CD4-positive, alpha-beta T cell (primary cell): ENCODE measurements at regions not wholly inside any gene's neighbourhood (a gene's known extent, or its start where the extent isn't known, plus 50 kb on each side); places are given as distances from the start of the nearest gene placed in this dataset.

Experiments used
- ATAC-seq: fragments of 200-7000 bp; cut with Tn5 transposase; one replicate; pipeline ENCODE4 v1.10.0; 2022; ENCODE audit warnings: mild to moderate bottlenecking; ENCODE audit not compliant: poor library complexity
- CTCF ChIA-PET: fragments of 350-600 bp; sonication (Branson Sonifier 250); formaldehyde crosslinking; loops from one replicate; lab custom pipeline; 2021; ENCODE audit warnings: antibody characterized with exemption, inconsistent platforms; lab: Charles Lee
- POLR2A ChIA-PET: fragments of 350-600 bp; sonication (Branson Sonifier 250); formaldehyde crosslinking; loops from one replicate; lab custom pipeline; 2021; ENCODE audit warnings: antibody characterized with exemption, inconsistent platforms; lab: Charles Lee
- DNase-seq, 14 experiments: peaks; one replicate each; pipeline ENCODE4 v3.0.0-alpha.2; 2013 to 2020; ENCODE audit warnings: mixed read lengths in 2 of 14
- H3K27ac ChIP-seq, 2 donors: one replicate each; pipeline versions ENCODE4 v1.5.1 to v1.7.0; 2013; ENCODE audit warnings: low read length in 2 of 2, low read depth in 1 of 2, mild to moderate bottlenecking in 1 of 2
- H3K27me3 ChIP-seq, 2 experiments: 1 replicate in 1 of 2; 2 replicates in 1 of 2; pipeline versions ENCODE4 v1.6.1 to v1.7.0; 2013; ENCODE audit warnings: low read length in 2 of 2, control low read depth in 1 of 2, mild to moderate bottlenecking in 1 of 2, moderate library complexity in 1 of 2; ENCODE audit not compliant: insufficient read depth in 2 of 2, control insufficient read depth in 1 of 2
- H3K36me3 ChIP-seq: one replicate; pipeline ENCODE4 v1.6.1; 2013; ENCODE audit warnings: low read length, control low read depth; ENCODE audit not compliant: insufficient read depth
- H3K4me1 ChIP-seq: one replicate; pipeline ENCODE4 v1.6.1; 2013; ENCODE audit warnings: low read length, control low read depth; ENCODE audit not compliant: insufficient read depth
- H3K4me3 ChIP-seq: one replicate; pipeline ENCODE4 v1.5.1; 2013; ENCODE audit warnings: mild to moderate bottlenecking, low read length, moderate library complexity
- H3K9me3 ChIP-seq, 2 experiments: 1 replicate in 1 of 2; 2 replicates in 1 of 2; pipeline versions ENCODE4 v1.6.1 to v1.7.0; 2013; ENCODE audit warnings: low read length in 2 of 2, mild to moderate bottlenecking in 2 of 2, control low read depth in 1 of 2, moderate library complexity in 1 of 2; ENCODE audit not compliant: control insufficient read depth in 1 of 2, insufficient read depth in 1 of 2
- H3K27ac Mint-ChIP-seq: one replicate; pipeline ENCODE4 v1.8.0; 2020; ENCODE audit warnings: mixed read lengths
- H3K27me3 Mint-ChIP-seq: one replicate; pipeline ENCODE4 v1.8.0; 2021; ENCODE audit warnings: mixed read lengths
- H3K36me3 Mint-ChIP-seq: one replicate; pipeline ENCODE4 v1.8.0; 2021; ENCODE audit warnings: low read depth, mixed read lengths
- H3K4me1 Mint-ChIP-seq: one replicate; pipeline ENCODE4 v1.8.0; 2021; ENCODE audit warnings: low read depth, mixed read lengths
- H3K4me3 Mint-ChIP-seq: one replicate; pipeline ENCODE4 v1.8.0; 2020; ENCODE audit warnings: mild to moderate bottlenecking, mixed read lengths
- H3K9me3 Mint-ChIP-seq: one replicate; pipeline ENCODE4 v1.8.0; 2020; ENCODE audit warnings: mixed read lengths
- CTCF ChIP-seq: fragments of 200-600 bp; IDR thresholded peaks from one replicate; pipeline ENCODE4 v1.8.0; 2022; ENCODE audit warnings: antibody characterized with exemption, mild to moderate bottlenecking
- intact Hi-C, 2 experiments: fragments of 100-400 bp; cut with DNase I in 1 of 2; cut with micrococcal nuclease in 1 of 2; formaldehyde crosslinking; loops; one replicate each; pipeline versions ENCODE4 v1.15.1 to v1.9.0; 2023 to 2025; cut with DNase I, micrococcal nuclease

GRCh38 chr4:93888308-93888707 lies 59.8 kb downstream of the ATOH1 start:
- H3K27me3 Mint-ChIP-seq: no peaks in the 10 kb centered on the region
- ATAC-seq: no peak
- no peaks in the 10 kb centered on the region for H3K27me3 ChIP-seq
- intact Hi-C loops: no loop called here
- POLR2A ChIA-PET: no interaction called here
- TF ChIP-seq CTCF: no peak
- no peak overlapping the region for H3K27ac Mint-ChIP-seq
- no peak overlapping the region for H3K4me3 ChIP-seq
- no peaks in the 10 kb centered on the region for H3K4me1 Mint-ChIP-seq
- CTCF ChIA-PET: no interaction called here
- H3K9me3 Mint-ChIP-seq: peaks cover 1% of the 10 kb centered on the region
- H3K36me3 Mint-ChIP-seq: no peaks in the 10 kb centered on the region
- H3K4me3 Mint-ChIP-seq: no peak overlapping the region
- H3K9me3 ChIP-seq: no peaks in the 10 kb centered on the region
- no peak for DNase-seq
- H3K27ac ChIP-seq: no peak overlapping the region
- no peaks in the 10 kb centered on the region for H3K4me1 ChIP-seq
- no peaks in the 10 kb centered on the region for H3K36me3 ChIP-seq

DNA sequence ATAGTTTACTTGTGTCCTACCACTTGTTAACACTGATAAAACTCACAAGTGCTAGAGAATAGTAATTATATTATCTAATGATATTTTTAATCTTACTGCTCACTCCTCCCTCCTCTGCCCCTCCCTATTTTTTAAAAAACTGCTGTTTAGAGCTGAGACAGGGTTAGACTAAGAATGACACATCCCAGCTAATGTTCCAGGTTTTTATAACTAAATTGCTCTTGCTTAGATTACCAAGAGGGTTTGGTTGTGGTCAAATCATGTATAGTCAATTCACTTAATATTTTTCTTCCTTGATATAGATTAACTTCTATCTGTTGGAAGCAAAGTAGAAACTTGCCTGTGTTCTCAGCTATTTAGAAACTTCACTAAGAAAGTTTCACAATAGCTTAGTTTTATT lies 60.2 kb downstream of the ATOH1 start:
- no peaks in the 10 kb centered on the region for H3K27me3 Mint-ChIP-seq

GRCh38 chr4:93891244-93891643 lies 62.7 kb downstream of the ATOH1 start:
- Mint-ChIP-seq H3K36me3 (no peaks in the 10 kb centered on the region), H3K27me3 (no peaks in the 10 kb centered on the region), H3K4me1 (no peaks in the 10 kb centered on the region), H3K4me3 (no peak overlapping the region), H3K9me3 (no peaks in the 10 kb centered on the region), H3K27ac (no peak overlapping the region)
- no peak overlapping the region for H3K27ac ChIP-seq
- H3K4me3 ChIP-seq: no peak overlapping the region
- no peaks in the 10 kb centered on the region for H3K36me3 ChIP-seq
- no peaks in the 10 kb centered on the region for H3K9me3 ChIP-seq
- ATAC-seq (no peak), DNase-seq (no peak)
- ChIA-PET CTCF (no interaction called here), POLR2A (no interaction called here)
- no peaks in the 10 kb centered on the region for H3K4me1 ChIP-seq
- intact Hi-C loops: no loop called here
- no peak for TF ChIP-seq CTCF
- H3K27me3 ChIP-seq: no peaks in the 10 kb centered on the region

More for the DNA sequence above, 60.2 kb downstream of the ATOH1 start:
- no peak for TF ChIP-seq CTCF
- no peaks in the 10 kb centered on the region for H3K36me3 Mint-ChIP-seq
- no peaks in the 10 kb centered on the region for H3K36me3 ChIP-seq
- no peak overlapping the region for H3K27ac Mint-ChIP-seq
- no peaks in the 10 kb centered on the region for H3K4me1 ChIP-seq
- ATAC-seq: no peak
- CTCF ChIA-PET: interaction anchor here (1.0 kb wide), 2 partner anchors 9 to 11 kb away, joined by 3 read pairs; no protein-coding TSS in a partner anchor
- DNase-seq: no peak
- H3K9me3 ChIP-seq: no peaks in the 10 kb centered on the region
- H3K9me3 Mint-ChIP-seq: peaks cover 1% of the 10 kb centered on the region
- intact Hi-C loops: no loop called here
- H3K27ac ChIP-seq: no peak overlapping the region
- POLR2A ChIA-PET: no interaction called here
- no peaks in the 10 kb centered on the region for H3K27me3 ChIP-seq
- H3K4me1 Mint-ChIP-seq: no peaks in the 10 kb centered on the region
- no peak overlapping the region for H3K4me3 Mint-ChIP-seq
- H3K4me3 ChIP-seq: no peak overlapping the region
